HL-60 (cell line): ENCODE measurements at regions not wholly inside any gene's neighbourhood (a gene's known extent, or its start where the extent isn't known, plus 50 kb on each side); places are given as distances from the start of the nearest gene placed in this dataset.

ENCODE experiments used
- CTCF ChIP-seq: IDR thresholded peaks from one replicate; pipeline ENCODE4 v1.5.1; 2011; ENCODE audit warnings: low read length, control low read depth, inconsistent platforms; ENCODE audit not compliant: insufficient read depth
- GABPA ChIP-seq: IDR thresholded peaks from 2 replicates; pipeline ENCODE4 v1.6.1; 2012; ENCODE audit warnings: low read depth
- POLR2AphosphoS5 ChIP-seq: IDR thresholded peaks from 2 replicates; pipeline ENCODE4 v1.6.1; 2012; ENCODE audit warnings: low read depth

DNA sequence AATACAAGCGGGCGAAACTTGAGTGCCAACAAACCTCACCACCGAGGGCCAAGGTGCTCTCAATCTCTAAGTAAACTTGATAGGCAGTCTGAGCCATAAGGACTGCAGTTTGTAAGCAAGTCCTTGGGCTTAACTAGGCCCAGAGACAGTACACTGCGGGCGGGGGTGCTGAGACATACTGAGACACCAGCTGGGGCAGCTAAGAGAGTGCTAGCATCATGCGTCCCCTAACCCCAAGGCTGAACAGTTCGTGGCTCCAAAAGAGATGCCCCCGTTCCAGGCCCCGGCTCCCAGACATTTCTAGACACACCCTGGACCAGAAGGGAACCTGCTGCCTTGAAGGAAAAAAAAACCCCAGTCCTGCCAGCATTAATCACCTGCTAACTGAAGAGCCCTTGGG lies 126.8 kb upstream of the PRDX4 start:
- TF ChIP-seq CTCF (no peak), POLR2AphosphoS5 (no peak), GABPA (no peak)
